ENCODE measurements at regions not wholly inside any gene's neighbourhood (a gene's known extent, or its start where the extent isn't known, plus 50 kb on each side); places are given as distances from the start of the nearest gene placed in this dataset.
"Not testable (repeated sequence)": the region's sequence is repeated elsewhere in the genome, so short reads cannot be mapped to it uniquely, and the experiment has no call there.

DNA sequence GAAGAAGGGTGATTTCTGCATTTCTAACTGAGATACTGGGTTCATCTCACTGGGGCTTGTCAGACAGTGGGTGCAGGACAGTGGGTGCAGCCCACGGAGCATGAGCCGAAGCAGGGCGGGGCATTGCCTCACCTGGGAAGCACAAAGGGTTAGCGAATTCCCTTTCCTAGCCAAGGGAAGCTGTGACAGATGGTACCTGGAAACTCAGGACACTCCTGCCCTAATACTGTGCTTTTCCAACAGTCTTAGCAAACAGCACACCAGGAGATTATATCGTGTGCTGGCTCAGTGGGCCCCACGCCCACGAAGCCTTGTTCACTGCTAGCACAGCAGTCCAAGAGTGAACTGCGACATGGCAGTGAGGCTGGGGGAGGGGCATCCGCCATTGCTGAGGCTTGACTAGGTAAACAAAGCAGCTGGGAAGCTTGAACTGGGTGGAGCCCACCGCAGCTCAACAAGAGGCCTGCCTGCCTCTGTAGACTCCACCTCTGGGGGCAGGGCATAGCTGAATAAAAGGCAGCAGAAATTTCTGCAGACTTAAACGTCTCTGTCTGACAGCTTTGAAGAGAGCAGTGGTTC lies 1057.7 kb downstream of the HACE1 start:
- intact Hi-C loops (cut with micrococcal nuclease) = not testable (repeated sequence)

DNA sequence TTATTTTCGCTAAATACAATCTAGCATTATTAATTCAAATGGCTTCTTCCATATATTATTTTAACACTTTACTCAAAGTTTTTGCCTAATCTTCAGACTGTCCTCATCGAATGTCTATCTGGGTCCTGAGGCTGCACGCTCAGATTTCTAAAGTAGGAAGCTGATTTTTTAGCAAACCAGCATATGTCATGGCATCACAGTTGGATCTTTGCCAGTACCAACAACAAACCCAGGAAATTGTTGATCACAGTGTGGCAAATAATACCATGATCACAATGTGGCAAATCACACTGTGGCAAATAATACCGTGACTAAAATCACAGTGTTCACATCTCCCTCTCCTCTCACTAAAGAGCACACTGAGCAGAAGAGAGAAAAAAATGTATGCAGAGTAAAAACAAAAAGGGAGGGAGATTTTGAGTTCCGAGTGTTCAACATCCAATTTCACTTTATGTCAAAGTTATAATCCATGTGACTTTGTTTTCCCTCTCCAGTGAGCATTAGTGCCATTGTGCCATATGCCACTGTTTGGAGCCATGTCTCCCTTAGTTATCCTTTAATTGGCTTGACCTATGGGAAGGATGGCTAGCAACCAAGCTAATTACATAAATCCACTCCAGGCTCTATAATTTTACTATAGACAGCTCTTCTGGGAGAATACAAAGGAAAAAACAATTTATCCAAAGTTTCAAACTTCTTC lies 1059.6 kb downstream of the HACE1 start:
- intact Hi-C loops (cut with micrococcal nuclease) = loop anchor here (1.0 kb wide), 1 partner anchor 26 kb away; no protein-coding TSS in a partner anchor

- intact Hi-C loops (cut with micrococcal nuclease) = no loop called here
These were observed 1061.6 kb downstream of the HACE1 start for GRCh38 chr6:103798166-103798565.

- intact Hi-C loops (cut with micrococcal nuclease) = no loop called here
These were observed 1062.0 kb downstream of the HACE1 start for GRCh38 chr6:103797738-103798137.

DNA sequence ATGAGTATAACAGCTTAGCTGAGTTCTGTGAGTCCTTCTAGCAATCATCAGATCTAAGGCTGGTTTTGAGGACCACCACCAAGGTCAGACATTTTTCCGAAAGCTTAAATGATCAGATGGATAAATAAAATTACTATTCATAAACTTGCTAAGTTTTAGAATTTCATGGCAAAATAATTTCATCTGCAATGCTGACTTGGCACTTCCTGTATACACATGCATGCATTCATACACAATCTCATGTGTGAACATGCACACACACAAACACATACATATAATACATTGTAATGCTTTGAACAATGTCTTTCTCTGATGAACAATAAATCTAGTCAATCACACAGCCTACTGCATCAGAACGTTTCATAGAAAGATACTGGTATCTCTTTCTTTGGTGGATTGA lies 1068.3 kb downstream of the HACE1 start:
- intact Hi-C loops (cut with micrococcal nuclease) = no loop called here

- intact Hi-C loops (cut with micrococcal nuclease) = no loop called here
These were observed 1075.6 kb downstream of the HACE1 start for GRCh38 chr6:103784117-103784516.

GRCh38 chr6:103783329-103783728 lies 1076.4 kb downstream of the HACE1 start:
- intact Hi-C loops (cut with micrococcal nuclease) = no loop called here

- intact Hi-C loops (cut with micrococcal nuclease) = no loop called here
These were observed 1090.3 kb downstream of the HACE1 start for GRCh38 chr6:103769431-103769830.

DNA sequence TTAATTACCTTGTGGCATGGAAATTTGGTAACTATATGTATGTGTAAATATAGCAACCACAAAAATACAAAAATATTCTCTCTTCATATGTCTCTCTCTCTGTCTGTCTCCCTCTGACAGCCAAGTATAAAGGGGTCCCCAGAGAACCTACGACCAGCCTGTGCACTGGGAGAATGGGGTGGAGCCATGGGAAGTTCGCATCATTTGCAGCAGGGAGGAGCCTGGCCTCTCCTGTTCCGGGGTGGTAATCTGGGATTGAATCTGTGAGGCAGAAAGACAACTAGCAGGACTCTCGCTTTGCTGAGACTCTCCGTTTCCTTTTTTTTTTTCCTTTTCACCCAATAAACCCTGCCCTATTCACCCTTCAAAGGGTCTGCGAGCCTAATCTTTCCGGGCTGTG lies 1109.1 kb downstream of the HACE1 start:
- intact Hi-C loops (cut with micrococcal nuclease) = no loop called here

DNA sequence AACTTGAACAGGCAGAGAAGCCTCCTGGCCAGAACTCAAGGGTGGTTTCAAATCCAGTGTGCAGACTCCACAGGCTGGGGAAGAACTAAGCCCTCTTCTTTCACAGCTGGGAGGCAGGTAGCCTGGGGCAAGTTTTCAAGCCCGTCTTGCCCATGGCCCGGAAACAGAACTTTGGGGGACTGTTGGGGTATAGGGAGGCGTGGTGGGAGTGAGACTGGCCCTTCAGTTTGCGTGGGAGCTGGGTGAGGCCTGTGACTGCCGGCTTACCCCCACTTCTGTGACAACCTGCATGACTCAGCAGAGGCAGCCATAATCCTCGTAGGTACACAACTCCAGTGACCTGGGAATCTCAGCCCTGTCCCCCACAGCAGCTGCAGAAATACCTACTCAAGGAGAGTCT lies 1125.7 kb downstream of the HACE1 start:
- intact Hi-C loops (cut with micrococcal nuclease) = no loop called here

GRCh38 chr6:103729658-103730057 lies 1130.1 kb downstream of the HACE1 start:
- intact Hi-C loops (cut with micrococcal nuclease) = no loop called here

- intact Hi-C loops (cut with micrococcal nuclease) = no loop called here
These were observed 1136.0 kb downstream of the HACE1 start for GRCh38 chr6:103723438-103724322.

GRCh38 chr6:103722683-103723082 lies 1137.0 kb downstream of the HACE1 start:
- intact Hi-C loops (cut with micrococcal nuclease) = no loop called here

- intact Hi-C loops (cut with micrococcal nuclease) = no loop called here
These were observed 1137.8 kb downstream of the HACE1 start for GRCh38 chr6:103721923-103722322.

DNA sequence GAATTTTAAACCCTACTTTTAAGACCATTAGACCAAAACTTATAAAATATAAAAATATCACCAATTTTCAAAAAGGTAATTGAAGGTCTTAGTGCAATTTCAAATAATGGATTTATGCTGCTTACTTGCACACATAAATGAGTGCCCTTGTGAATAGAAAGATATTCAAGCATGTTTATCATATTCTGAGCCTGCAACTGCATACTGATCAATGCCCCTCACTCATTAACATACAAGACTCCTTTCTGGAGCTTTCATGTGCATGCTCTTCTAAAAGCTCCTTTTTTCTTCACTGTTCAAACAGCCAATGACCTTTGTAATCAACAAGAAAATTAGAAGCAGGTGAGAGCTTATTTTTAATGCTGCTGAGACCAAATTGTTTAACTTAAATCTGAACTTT lies 1139.3 kb downstream of the HACE1 start:
- intact Hi-C loops (cut with micrococcal nuclease) = no loop called here

GRCh38 chr6:103719545-103719944 lies 1140.2 kb downstream of the HACE1 start:
- intact Hi-C loops (cut with micrococcal nuclease) = no loop called here

GRCh38 chr6:103715269-103715668 lies 1144.5 kb downstream of the HACE1 start:
- intact Hi-C loops (cut with micrococcal nuclease) = no loop called here

DNA sequence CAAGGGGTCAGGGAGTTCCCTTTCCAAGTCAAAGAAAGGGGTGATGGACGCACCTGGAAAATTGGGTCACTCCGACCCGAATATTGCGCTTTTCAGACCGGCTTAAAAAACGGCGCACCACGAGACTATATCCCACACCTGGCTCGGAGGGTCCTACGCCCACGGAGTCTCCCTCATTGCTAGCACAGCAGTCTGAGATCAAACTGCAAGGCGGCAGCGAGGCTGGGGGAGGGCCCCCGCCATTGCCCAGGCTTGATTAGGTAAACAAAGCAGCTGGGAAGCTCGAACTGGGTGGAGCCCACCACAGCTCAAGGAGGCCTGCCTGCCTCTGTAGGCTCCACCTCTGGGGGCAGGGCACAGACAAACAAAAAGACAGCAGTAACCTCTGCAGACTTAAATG lies 1150.5 kb downstream of the HACE1 start:
- intact Hi-C loops (cut with micrococcal nuclease) = not testable (repeated sequence)

DNA sequence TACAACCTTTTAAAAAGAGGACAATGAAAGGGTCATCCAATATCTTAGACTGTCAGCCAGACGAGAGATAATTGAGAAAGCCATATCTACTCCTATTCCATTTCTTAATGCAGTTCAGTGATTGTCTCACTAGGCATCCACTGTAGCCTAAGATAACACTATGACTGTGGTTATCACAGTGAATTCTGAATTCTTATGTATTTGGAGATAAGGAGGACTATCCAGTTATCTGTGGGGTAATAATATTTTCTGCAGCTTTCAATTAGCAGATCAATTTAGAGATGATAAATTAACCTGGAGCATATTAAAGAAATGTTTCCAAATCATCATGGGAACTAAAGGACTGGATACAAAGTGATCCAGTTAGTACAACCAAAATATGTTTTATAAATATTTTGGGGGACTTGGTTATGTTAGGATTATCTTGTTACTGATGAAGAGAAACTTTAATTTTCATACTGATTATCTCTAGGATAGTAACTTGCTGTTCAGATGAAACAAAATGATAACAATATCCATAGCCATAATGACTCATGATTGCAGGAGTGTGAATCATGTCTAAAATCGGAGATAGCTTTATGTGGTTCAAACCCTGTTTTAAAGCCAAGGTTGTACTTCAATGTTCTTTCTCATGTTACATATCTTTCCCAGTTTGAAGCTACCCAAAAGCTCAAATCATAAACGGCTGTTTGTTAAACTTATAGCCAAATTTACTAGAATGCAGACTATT lies 1152.0 kb downstream of the HACE1 start:
- intact Hi-C loops (cut with micrococcal nuclease) = no loop called here

DNA sequence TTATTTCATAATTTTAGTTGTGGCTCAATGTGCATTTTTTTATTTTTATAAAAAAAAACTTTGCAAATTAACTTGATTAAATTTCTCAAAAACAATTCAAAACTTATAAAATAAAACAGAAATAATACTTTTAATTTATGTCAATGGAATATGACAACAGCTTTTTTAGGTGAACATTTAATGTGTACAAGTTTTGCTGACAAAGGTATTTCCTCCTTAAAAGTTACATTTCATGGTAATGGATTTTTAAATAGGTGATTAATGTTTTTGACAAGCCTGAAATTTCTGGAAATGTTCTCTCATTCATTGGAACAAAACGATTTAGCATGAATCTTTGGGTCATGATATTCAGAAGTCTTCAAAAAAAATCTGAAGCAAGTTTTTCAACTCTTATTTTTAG lies 1160.0 kb downstream of the HACE1 start:
- intact Hi-C loops (cut with micrococcal nuclease) = no loop called here

GRCh38 chr6:103687430-103687829 lies 1172.3 kb downstream of the HACE1 start:
- intact Hi-C loops (cut with micrococcal nuclease) = no loop called here

- intact Hi-C loops (cut with micrococcal nuclease) = no loop called here
These were observed 1179.6 kb downstream of the HACE1 start for GRCh38 chr6:103680116-103680515.
